HG03103 (cell line): ENCODE measurements at regions not wholly inside any gene's neighbourhood (a gene's known extent, or its start where the extent isn't known, plus 50 kb on each side); places are given as distances from the start of the nearest gene placed in this dataset.
A peak's percentile ranks its signal among the peaks of the same experiment; 100 is the strongest.

Experiments used
- ATAC-seq: cut with Tn5 transposase; IDR thresholded peaks from one replicate; pipeline ENCODE4 v1.9.1; 2021; ENCODE audit warnings: low read depth; ENCODE audit not compliant: unreplicated experiment

DNA sequence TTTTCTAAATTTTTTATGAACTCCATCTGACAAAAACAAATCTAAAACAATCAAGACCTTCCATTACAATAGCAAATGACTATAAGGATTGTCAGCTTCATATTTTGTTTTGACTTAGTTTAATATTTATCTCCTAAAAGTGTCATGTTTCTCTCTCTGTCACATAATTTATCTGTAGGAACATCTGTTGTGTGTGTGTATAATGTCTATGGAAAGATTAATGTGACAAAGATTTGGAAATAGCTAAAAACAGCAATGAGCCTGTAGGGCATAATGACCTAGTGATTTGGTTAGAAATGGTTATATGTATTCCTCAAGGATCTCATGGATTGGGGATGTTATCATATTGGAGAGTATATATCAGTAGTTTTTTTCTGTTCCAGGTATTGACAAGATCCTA, 69.6 kb upstream of the MDFIC start:
- ATAC-seq, result no peak

DNA sequence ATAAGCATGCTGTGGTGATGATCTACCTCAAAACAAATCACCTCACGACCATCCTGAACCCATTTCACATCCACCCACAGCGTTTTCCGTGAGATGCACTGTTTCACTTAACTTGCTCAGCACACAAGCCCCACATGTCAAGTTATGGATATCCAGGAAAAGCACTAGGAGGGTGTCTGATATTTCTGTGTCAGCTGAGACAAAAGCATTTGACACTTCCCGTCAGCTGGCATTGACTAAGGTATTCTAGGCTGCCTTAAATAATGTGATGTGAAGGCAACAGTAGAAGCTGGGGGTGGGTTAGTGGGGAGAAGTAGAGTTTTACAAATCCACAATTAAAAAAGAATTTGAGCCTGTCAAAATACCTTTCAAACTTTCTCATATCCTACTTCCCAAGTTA, 68.7 kb upstream of the MDFIC start:
- ATAC-seq, result no peak

DNA sequence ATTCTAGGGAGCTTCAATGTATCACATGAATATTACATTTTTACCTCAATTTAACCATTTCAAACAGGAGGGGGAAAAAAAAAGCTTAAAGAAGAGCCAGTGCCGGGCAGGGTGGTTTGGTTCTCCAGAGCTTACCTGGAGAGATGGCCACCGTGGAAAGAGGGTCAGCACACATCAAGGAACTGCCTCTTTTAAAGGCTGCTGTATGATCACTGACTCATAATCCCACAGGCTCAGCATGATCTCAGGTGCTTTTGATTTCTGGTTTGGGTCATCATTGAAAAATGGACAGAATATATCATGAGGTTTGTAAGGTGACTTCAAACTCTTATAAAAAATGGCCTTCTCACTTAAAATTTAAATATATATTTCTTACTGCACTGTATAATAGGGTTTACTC, 67.5 kb upstream of the MDFIC start:
- no peak for ATAC-seq

DNA sequence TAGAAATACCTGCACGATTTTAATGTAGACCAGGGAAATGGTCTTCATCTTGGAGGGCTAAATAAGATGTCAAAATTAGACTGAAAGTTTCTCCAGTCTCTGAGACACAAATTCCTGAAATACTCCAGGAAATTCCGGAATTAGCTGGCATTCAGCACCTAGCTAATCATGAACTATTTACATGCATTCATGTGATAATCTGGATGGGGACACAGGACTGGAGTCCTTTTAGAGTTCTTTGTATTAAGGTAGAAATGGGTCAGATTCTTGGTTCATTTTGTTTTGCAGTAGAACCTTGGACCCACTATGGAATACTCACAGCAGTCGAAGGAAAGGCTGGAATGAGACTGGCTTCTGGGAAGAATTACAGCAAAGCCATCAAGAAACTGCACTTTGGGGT, 65.3 kb upstream of the MDFIC start:
- ATAC-seq, result no peak

DNA sequence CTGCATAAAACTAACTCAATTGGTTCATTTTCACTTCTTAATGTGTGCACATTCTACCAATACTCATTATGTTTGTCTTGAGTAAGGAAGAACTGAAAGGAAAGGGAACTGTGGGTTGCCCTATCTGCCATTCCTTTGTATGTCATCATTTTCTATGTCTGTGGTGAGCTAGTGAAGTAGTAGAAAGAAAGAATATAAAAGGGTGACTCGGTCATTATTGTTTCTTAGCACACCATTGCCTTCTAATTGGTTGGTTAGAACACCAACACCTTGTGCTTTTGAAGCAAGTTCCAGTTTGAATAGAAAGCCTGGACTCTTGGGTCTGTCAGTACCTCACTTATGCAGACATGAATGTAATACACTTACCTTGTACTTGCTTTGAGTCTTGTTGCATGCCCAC, 64.3 kb upstream of the MDFIC start:
- ATAC-seq, result no peak

DNA sequence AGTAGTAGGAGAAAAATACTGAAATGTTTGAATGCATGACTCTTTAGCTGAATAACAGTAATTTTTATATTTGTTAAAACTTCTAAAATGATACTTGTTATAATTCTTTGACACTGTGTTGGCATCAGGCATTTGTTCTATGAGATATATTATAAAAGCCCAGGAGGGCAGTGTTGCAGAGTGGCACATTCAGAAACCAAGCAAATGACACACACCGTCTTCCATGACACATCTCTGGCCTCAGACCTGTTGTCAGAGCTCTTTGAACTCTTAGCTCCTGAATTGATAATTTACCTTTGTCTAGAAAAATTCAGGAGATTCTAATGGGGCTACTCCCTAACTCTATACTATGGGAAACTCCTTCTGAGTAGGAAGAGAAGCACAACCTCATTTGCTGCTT, 62.4 kb upstream of the MDFIC start:
- no peak for ATAC-seq

DNA sequence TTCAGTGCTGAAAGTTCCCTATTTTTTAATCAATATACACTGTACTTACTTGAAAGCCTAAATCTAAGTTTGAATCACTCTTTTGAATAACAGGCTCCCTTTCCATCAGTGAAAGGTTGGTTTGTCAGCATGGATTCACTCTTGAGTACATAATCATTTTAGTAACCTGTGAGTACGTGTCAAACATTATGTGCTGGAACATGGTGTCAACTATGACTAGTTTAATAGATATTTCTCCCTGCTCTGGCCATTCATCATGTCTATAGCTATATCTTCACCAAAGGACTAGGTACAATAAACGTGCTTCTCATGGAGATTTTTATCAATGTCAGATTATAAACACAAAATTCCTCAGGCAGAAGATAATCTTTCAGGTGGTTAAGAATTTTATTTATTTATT, 61.7 kb upstream of the MDFIC start:
- ATAC-seq, result no peak

DNA sequence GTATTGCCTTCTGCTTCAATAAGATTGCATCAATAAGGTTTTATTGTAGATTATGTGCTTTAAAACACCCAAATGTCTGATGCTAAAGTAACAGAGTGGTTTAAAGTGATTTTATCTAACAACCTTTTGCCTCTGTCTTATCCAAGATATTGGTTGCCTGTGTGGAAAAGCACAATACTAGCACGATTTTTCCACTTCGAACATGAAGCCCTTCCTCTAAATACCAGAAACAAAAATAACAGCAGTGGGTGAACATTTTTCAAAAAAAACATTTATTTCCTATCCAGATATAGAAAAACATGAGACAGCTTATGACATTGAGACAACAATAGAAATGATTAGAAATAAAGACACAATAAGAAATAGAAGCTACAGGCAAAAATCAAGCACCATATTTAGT, 59.5 kb upstream of the MDFIC start:
- ATAC-seq, result no peak

DNA sequence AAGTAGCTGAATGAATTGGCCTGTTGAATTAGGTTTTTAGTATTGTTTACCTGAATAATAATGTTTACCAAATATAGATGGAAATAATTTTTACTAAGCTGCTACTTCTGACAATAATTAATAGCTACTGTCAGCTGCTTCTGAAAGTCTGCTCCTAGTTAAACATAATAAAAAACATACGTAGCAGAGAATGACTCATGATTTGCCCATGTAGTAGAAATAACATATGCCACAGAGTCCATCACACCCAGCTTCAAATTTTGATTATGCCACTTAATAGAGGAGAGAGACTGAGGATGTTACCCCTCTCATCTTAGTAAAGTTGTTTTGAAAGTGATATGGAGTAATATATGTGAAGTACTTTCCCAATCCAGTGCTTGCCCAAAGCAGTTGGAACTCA, 57.6 kb upstream of the MDFIC start:
- no peak for ATAC-seq

DNA sequence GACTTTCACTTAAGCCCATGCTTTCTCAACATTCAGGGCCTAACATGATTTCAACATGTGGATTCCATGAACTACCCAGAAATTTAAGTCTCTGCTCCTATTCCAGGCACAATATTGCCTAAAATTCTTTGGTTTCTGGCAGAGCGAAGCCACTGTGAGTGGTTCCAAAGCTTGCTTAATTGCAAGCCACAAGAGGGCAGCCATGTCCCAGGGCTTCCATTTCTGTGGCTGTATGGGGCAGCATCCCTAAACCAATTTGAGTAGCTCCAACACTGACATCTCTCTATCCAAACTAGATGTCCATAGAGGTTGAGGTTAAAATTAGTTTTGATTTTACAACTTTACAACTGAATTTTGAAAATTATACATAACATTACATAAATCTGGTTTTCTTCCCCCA, 56.3 kb upstream of the MDFIC start:
- peak; percentile 92 for ATAC-seq
